SK-N-SH treated with all-trans-retinoic acid at 6 μM for 48 hours (cell line): ENCODE measurements at regions not wholly inside any gene's neighbourhood (a gene's known extent, or its start where the extent isn't known, plus 50 kb on each side); places are given as distances from the start of the nearest gene placed in this dataset.

Source experiments
- ATAC-seq: fragments of 200-7000 bp; cut with Tn5 transposase; 3 replicates; pipeline ENCODE4 v1.9.1; 2020; ENCODE audit warnings: mild to moderate bottlenecking, moderate library complexity
- BACH2 ChIP-seq: fragments of 250-450 bp; sonication (Bioruptor Pico); IDR thresholded peaks from 2 replicates; pipeline ENCODE4 v1.9.0; 2021; ENCODE audit warnings: mild to moderate bottlenecking, borderline replicate concordance
- CSDC2 ChIP-seq: fragments of 250-450 bp; sonication (Bioruptor Pico); IDR thresholded peaks from 2 replicates; pipeline ENCODE4 v1.5.0; 2020; ENCODE audit warnings: mild to moderate bottlenecking, moderate library complexity
- ESRRG ChIP-seq: fragments of 250-450 bp; sonication (Bioruptor Pico); IDR thresholded peaks from 2 replicates; pipeline ENCODE4 v1.6.1; 2021; ENCODE audit warnings: mild to moderate bottlenecking
- GLIS3 ChIP-seq: fragments of 250-450 bp; sonication (Bioruptor Pico); IDR thresholded peaks from 2 replicates; pipeline ENCODE4 v1.5.0; 2020; ENCODE audit warnings: mild to moderate bottlenecking, moderate library complexity
- ISL1 ChIP-seq: fragments of 250-450 bp; sonication (Bioruptor Pico); IDR thresholded peaks from 2 replicates; pipeline ENCODE4 v2.1.2; 2022; ENCODE audit warnings: mild to moderate bottlenecking, moderate library complexity
- OSR1 ChIP-seq: fragments of 250-450 bp; sonication (Bioruptor Pico); IDR thresholded peaks from 2 replicates; pipeline ENCODE4 v1.8.0; 2022; ENCODE audit warnings: moderate library complexity, mild to moderate bottlenecking, inconsistent platforms
- PPARA ChIP-seq: fragments of 250-450 bp; sonication (Bioruptor Pico); IDR thresholded peaks from 2 replicates; pipeline ENCODE4 v1.5.0; 2020; ENCODE audit warnings: mild to moderate bottlenecking, borderline replicate concordance
- RARB ChIP-seq: fragments of 250-450 bp; sonication (Bioruptor Pico); IDR thresholded peaks from 2 replicates; pipeline ENCODE4 v1.8.0; 2021; ENCODE audit warnings: mild to moderate bottlenecking, moderate library complexity
- SNAI2 ChIP-seq: fragments of 250-450 bp; sonication (Bioruptor Pico); IDR thresholded peaks from 2 replicates; pipeline ENCODE4 v1.5.0; 2020; ENCODE audit warnings: mild to moderate bottlenecking, moderate library complexity
- TOX ChIP-seq: fragments of 250-450 bp; sonication (Bioruptor Pico); IDR thresholded peaks from 2 replicates; pipeline ENCODE4 v1.8.0; 2021; ENCODE audit warnings: mild to moderate bottlenecking, moderate library complexity, borderline replicate concordance
- ZFP3 ChIP-seq: fragments of 250-450 bp; sonication (Bioruptor Pico); IDR thresholded peaks from 2 replicates; pipeline ENCODE4 v1.5.0; 2020; ENCODE audit warnings: mild to moderate bottlenecking, moderate library complexity
- ZFP30 ChIP-seq: fragments of 450-650 bp; formaldehyde crosslinking; IDR thresholded peaks from 2 replicates; pipeline ENCODE4 v1.5.0; 2022; ENCODE audit warnings: mild to moderate bottlenecking, moderate library complexity
- ZNF565 ChIP-seq: fragments of 450-650 bp; formaldehyde crosslinking; conservative IDR thresholded peaks from 2 replicates; pipeline ENCODE4 v1.5.0; 2020; ENCODE audit warnings: low read depth, mild to moderate bottlenecking, moderate library complexity
- ZNF70 ChIP-seq: fragments of 450-650 bp; formaldehyde crosslinking; IDR thresholded peaks from 2 replicates; pipeline ENCODE4 v1.5.0; 2020; ENCODE audit warnings: mild to moderate bottlenecking, moderate library complexity
- ZNF8 ChIP-seq: fragments of 450-650 bp; formaldehyde crosslinking; IDR thresholded peaks from 2 replicates; pipeline ENCODE4 v1.5.0; 2020; ENCODE audit warnings: mild to moderate bottlenecking, moderate library complexity
- TF ChIP-seq, protein P1 (sequence below): fragments of 250-450 bp; sonication (Bioruptor Pico); IDR thresholded peaks from 2 replicates; pipeline ENCODE4 v1.8.0; 2020; ENCODE audit warnings: mild to moderate bottlenecking, moderate library complexity, borderline replicate concordance
- TF ChIP-seq, protein P2 (sequence below): fragments of 250-450 bp; sonication (Bioruptor Pico); IDR thresholded peaks from 2 replicates; pipeline ENCODE4 v1.5.1; 2020; ENCODE audit warnings: low read depth, mild to moderate bottlenecking, moderate library complexity
- TF ChIP-seq, protein P3 (sequence below): fragments of 250-450 bp; sonication (Bioruptor Pico); IDR thresholded peaks from 2 replicates; pipeline ENCODE4 v1.8.0; 2021; ENCODE audit warnings: low read depth, mild to moderate bottlenecking, moderate library complexity, borderline replicate concordance
- TF ChIP-seq, protein P4 (sequence below): fragments of 250-450 bp; sonication (Bioruptor Pico); IDR thresholded peaks from 2 replicates; pipeline ENCODE4 v1.5.0; 2020; ENCODE audit warnings: mild to moderate bottlenecking, moderate library complexity
- TF ChIP-seq, protein P5 (sequence below): fragments of 250-450 bp; sonication (Bioruptor Pico); IDR thresholded peaks from 2 replicates; pipeline ENCODE4 v1.5.1; 2021; ENCODE audit warnings: mild to moderate bottlenecking, moderate library complexity

DNA sequence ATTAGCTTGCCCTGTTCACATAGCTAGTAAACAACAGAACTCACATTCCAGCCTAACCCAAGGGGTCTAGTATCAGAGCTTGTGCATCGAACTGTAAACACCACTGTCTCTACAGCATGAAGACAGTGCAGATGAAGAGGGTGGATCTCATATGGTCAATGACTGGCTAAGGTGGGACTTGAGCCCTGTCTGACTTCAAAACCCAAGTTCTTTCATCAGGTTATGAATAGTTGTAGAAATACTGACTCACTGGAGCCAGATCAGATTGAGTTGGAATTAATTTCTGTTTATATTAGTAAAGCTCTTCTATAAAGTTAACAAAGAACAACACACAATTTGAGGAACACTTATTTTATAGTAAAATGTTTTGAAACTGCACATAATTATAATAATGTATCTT, 161.7 kb upstream of the ARHGAP20 start:
- no peak for ATAC-seq
- TF ChIP-seq ZFP3 (CRISPR knock-in tag) = no peak
- no peak for TF ChIP-seq BACH2 (CRISPR knock-in tag)
- TF ChIP-seq, protein P1, sequence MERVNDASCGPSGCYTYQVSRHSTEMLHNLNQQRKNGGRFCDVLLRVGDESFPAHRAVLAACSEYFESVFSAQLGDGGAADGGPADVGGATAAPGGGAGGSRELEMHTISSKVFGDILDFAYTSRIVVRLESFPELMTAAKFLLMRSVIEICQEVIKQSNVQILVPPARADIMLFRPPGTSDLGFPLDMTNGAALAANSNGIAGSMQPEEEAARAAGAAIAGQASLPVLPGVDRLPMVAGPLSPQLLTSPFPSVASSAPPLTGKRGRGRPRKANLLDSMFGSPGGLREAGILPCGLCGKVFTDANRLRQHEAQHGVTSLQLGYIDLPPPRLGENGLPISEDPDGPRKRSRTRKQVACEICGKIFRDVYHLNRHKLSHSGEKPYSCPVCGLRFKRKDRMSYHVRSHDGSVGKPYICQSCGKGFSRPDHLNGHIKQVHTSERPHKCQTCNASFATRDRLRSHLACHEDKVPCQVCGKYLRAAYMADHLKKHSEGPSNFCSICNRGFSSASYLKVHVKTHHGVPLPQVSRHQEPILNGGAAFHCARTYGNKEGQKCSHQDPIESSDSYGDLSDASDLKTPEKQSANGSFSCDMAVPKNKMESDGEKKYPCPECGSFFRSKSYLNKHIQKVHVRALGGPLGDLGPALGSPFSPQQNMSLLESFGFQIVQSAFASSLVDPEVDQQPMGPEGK (CRISPR knock-in tag) = no peak
- TF ChIP-seq, protein P2, sequence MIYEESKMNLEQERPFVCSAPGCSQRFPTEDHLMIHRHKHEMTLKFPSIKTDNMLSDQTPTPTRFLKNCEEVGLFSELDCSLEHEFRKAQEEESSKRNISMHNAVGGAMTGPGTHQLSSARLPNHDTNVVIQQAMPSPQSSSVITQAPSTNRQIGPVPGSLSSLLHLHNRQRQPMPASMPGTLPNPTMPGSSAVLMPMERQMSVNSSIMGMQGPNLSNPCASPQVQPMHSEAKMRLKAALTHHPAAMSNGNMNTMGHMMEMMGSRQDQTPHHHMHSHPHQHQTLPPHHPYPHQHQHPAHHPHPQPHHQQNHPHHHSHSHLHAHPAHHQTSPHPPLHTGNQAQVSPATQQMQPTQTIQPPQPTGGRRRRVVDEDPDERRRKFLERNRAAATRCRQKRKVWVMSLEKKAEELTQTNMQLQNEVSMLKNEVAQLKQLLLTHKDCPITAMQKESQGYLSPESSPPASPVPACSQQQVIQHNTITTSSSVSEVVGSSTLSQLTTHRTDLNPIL (CRISPR knock-in tag) = no peak
- no peak for TF ChIP-seq ZNF565 (CRISPR knock-in tag)
- TF ChIP-seq, protein P3, sequence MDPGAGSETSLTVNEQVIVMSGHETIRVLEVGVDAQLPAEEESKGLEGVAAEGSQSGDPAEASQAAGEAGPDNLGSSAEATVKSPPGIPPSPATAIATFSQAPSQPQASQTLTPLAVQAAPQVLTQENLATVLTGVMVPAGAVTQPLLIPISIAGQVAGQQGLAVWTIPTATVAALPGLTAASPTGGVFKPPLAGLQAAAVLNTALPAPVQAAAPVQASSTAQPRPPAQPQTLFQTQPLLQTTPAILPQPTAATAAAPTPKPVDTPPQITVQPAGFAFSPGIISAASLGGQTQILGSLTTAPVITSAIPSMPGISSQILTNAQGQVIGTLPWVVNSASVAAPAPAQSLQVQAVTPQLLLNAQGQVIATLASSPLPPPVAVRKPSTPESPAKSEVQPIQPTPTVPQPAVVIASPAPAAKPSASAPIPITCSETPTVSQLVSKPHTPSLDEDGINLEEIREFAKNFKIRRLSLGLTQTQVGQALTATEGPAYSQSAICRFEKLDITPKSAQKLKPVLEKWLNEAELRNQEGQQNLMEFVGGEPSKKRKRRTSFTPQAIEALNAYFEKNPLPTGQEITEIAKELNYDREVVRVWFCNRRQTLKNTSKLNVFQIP (CRISPR knock-in tag) = no peak
- TF ChIP-seq ESRRG (CRISPR knock-in tag) = no peak
- no peak for TF ChIP-seq GLIS3 (CRISPR knock-in tag)
- TF ChIP-seq TOX (CRISPR knock-in tag) = no peak
- TF ChIP-seq ZFP30 (CRISPR knock-in tag) = no peak
- no peak for TF ChIP-seq SNAI2 (CRISPR knock-in tag)
- TF ChIP-seq PPARA (CRISPR knock-in tag) = no peak
- no peak for TF ChIP-seq OSR1 (CRISPR knock-in tag)
- TF ChIP-seq, all 23 proteins: peak for 0

DNA sequence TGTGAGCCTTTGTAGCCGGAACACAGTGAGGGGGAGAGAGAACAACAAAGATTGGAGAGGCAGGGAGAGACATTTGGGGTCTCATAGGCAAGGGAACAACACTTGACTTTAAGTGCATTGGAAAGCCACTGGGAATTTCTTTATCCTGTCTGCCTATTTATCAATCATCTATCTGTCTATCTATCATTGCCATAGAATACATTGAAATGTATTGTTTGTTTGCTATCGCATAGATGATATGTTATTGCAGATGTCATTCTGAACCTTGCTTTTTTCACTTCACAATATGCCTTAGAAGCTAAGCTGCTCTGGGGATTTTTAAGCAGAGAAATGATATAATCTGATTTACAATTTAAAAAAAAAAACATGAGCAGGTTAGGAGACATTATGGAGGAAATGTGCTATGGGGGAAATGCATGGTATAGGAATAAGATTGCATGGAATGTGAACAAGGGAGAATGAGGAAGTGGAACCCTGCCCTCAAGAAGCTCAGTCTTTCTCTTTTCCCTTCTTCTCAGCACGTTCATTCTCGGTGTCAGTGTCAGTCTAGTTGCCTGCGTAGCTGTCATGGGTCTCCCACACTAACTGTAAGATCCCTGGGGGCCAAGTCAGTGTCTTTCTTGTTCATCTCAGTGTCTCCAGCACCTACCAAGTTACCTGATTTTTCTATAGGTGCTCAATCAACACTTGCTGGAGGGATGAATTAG, 158.7 kb upstream of the ARHGAP20 start:
- TF ChIP-seq ZFP30 (CRISPR knock-in tag) (no peak), ISL1 (CRISPR knock-in tag) (no peak), PPARA (CRISPR knock-in tag) (no peak), OSR1 (CRISPR knock-in tag) (no peak), SNAI2 (CRISPR knock-in tag) (no peak), BACH2 (CRISPR knock-in tag) (no peak), ZNF565 (CRISPR knock-in tag) (no peak), GLIS3 (CRISPR knock-in tag) (no peak), TOX (CRISPR knock-in tag) (no peak), ZNF70 (CRISPR knock-in tag) (no peak), ESRRG (CRISPR knock-in tag) (no peak), RARB (CRISPR knock-in tag) (no peak), ZNF8 (CRISPR knock-in tag) (no peak), CSDC2 (CRISPR knock-in tag) (no peak)
- TF ChIP-seq, protein P4, sequence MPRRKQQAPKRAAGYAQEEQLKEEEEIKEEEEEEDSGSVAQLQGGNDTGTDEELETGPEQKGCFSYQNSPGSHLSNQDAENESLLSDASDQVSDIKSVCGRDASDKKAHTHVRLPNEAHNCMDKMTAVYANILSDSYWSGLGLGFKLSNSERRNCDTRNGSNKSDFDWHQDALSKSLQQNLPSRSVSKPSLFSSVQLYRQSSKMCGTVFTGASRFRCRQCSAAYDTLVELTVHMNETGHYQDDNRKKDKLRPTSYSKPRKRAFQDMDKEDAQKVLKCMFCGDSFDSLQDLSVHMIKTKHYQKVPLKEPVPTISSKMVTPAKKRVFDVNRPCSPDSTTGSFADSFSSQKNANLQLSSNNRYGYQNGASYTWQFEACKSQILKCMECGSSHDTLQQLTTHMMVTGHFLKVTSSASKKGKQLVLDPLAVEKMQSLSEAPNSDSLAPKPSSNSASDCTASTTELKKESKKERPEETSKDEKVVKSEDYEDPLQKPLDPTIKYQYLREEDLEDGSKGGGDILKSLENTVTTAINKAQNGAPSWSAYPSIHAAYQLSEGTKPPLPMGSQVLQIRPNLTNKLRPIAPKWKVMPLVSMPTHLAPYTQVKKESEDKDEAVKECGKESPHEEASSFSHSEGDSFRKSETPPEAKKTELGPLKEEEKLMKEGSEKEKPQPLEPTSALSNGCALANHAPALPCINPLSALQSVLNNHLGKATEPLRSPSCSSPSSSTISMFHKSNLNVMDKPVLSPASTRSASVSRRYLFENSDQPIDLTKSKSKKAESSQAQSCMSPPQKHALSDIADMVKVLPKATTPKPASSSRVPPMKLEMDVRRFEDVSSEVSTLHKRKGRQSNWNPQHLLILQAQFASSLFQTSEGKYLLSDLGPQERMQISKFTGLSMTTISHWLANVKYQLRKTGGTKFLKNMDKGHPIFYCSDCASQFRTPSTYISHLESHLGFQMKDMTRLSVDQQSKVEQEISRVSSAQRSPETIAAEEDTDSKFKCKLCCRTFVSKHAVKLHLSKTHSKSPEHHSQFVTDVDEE (CRISPR knock-in tag) = no peak
- TF ChIP-seq, protein P5, sequence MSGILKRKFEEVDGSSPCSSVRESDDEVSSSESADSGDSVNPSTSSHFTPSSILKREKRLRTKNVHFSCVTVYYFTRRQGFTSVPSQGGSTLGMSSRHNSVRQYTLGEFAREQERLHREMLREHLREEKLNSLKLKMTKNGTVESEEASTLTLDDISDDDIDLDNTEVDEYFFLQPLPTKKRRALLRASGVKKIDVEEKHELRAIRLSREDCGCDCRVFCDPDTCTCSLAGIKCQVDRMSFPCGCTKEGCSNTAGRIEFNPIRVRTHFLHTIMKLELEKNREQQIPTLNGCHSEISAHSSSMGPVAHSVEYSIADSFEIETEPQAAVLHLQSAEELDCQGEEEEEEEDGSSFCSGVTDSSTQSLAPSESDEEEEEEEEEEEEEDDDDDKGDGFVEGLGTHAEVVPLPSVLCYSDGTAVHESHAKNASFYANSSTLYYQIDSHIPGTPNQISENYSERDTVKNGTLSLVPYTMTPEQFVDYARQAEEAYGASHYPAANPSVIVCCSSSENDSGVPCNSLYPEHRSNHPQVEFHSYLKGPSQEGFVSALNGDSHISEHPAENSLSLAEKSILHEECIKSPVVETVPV (CRISPR knock-in tag) = no peak
- TF ChIP-seq, protein P1 (CRISPR knock-in tag) = no peak

More for the DNA sequence above, 158.7 kb upstream of the ARHGAP20 start:
- no peak for ATAC-seq
